ENCODE measurements at regions not wholly inside any gene's neighbourhood (a gene's known extent, or its start where the extent isn't known, plus 50 kb on each side); places are given as distances from the start of the nearest gene placed in this dataset.

GRCh38 chr6:22670605-22671004, 101.2 kb downstream of the HDGFL1 start:
- no peak for DNase-seq

GRCh38 chr6:22673474-22673873, 104.1 kb downstream of the HDGFL1 start:
- no peak for DNase-seq

DNA sequence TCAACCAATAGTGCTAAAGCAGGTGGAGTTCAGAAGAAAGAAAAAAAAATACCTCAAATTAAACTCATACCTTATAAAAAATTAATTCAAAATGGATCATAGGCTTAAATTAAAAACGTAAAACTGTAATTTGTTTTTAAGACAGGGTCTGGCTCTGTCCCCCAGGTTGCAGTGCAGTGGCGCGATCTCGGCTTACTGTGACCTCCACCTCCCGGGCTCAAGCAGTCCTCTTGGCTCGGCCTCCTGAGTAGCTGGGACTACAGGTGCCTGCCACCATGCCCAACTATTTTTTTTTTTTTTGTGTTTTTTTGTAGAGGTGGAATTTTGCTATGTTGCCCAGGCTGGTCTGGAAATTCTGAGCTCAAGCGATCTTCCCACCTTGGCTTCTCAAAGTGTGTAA, 111.6 kb downstream of the HDGFL1 start:
- DNase-seq = no peak

GRCh38 chr6:22681761-22682160, 112.4 kb downstream of the HDGFL1 start:
- DNase-seq = no peak

DNA sequence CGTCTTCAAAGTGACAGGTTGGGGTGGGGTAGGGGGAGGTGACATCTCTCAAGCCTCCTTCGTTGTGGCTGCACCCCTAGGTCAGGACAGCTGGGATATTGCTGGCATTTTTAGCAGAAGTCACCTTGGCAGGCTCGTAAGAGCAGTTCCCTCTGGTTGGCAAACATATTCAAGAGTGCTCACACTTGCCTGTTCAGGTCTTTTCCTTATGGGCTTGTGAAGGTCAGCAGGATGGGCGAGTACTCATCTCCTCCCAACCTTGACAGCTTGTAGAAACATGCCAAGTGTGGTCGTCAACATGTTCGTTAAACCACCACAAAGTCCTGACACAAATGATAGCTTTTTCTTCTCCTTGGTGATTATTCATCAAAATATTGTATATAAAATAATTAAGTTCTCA, 113.6 kb downstream of the HDGFL1 start:
- DNase-seq = no peak

DNA sequence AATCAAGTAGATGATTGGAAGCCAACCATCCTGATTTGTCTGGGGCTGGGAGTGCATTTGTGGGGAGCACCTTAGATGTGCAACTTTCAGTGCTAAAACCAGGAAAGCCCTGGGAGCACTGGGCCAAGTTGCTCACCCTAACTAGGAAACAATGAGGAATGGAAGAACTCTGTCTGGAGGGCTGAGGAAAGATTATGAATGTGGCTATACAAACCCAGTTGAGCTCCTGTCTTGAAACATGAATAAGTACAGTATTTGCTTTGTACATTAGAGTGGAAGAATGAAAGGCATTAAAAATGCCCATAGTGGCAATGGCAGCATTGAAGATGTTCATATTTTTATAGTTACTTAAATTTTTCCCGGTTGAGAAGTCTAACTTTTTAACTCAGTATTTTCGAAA, 121.1 kb downstream of the HDGFL1 start:
- DNase-seq = no peak

- DNase-seq = no peak
Observed at GRCh38 chr6:22694092-22694724, 124.8 kb downstream of the HDGFL1 start.

GRCh38 chr6:22696481-22696880, 127.1 kb downstream of the HDGFL1 start:
- DNase-seq = no peak

GRCh38 chr6:22697306-22697705, 127.9 kb downstream of the HDGFL1 start:
- no peak for DNase-seq

GRCh38 chr6:22699151-22699550, 129.8 kb downstream of the HDGFL1 start:
- DNase-seq = no peak

- DNase-seq = no peak
Observed at GRCh38 chr6:22706651-22707050, 137.3 kb downstream of the HDGFL1 start.

- DNase-seq = no peak
Observed at GRCh38 chr6:22708469-22708868, 139.1 kb downstream of the HDGFL1 start.

DNA sequence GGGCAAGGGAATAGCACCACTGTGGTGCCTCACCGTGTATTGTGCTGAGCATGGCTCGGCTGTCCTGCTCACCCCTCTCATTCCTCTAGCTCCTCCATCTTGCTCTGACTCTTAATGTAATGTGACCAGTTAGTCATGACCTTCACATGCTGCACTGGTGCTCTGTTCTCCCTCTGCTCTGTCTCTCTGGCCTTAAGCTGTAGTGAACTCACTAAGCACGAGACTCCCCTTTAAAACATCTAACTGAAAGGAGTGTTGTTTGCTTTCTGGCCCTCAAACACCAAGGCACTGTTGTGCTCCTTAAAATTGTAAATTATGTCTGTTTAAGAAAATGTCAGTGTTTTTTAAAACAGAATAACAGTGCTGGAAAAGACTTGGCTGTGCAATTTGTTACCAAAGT, 140.4 kb downstream of the HDGFL1 start:
- DNase-seq = no peak

- no peak for DNase-seq
Observed at GRCh38 chr6:22716721-22717120, 147.4 kb downstream of the HDGFL1 start.

- peak in 1 of 2 experiments; percentile 70 for DNase-seq
Observed at GRCh38 chr6:22717915-22718314, 148.5 kb downstream of the HDGFL1 start.

- DNase-seq = no peak
Observed at GRCh38 chr6:22722913-22723312, 153.5 kb downstream of the HDGFL1 start.

- DNase-seq = no peak
Observed at GRCh38 chr6:22726966-22727365, 157.6 kb downstream of the HDGFL1 start.

DNA sequence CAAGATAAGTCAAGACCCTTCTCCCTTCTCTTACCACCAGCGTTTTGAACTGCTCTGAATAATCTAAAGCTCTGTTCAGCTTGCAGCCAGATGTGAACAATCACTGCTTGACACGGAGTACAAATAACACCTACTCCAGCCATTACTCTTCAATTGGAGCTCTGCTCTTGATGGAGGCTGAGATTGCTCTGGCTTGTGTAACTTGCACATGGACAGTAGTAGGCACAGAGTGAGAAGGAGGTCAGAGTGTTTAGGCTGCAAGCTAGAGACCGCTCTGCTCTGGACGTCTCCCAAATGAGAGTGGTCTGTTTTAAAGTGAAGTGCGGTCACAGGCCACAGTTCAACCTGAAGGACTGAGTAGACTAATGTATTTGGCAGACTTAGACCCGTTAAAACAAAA, 158.3 kb downstream of the HDGFL1 start:
- no peak for DNase-seq

DNA sequence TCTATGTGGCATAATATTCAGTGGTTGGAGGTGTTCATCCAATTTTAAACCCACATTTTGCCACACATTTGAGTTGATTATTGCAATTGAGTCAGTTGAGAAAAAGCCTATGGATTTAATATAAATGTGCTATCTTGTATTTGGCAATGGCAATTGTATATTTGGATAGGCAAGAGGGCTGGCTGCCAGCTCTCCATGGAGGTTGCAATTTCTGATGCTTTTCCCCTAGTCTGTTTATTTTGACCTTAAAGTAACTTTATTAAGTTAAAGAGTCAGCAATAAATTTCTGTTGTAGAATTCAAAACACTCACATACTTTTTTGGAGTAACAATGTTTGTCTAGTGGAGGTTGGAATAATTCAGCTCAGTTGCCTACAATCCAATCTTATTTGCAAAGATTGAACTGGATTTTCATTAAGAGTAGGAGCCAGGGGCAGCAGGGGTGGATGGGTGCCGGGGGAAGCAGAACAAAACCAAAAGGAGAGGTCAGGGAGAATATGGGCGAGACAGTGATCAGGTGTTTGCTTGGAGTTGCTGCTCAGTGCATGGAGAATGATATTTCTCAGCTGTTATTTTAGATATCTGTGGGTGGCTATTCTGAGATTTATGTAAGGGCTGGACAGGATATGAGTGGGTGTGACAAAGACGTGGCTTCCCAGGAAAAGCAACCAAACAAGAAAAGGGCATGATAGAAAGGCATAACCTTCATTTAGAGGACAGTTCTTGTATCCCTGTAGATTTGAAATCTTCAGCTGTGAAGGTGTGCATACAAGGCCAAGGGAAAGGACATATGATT, 163.0 kb downstream of the HDGFL1 start:
- no peak for DNase-seq

GRCh38 chr6:22736740-22737139, 167.4 kb downstream of the HDGFL1 start:
- no peak for DNase-seq

DNA sequence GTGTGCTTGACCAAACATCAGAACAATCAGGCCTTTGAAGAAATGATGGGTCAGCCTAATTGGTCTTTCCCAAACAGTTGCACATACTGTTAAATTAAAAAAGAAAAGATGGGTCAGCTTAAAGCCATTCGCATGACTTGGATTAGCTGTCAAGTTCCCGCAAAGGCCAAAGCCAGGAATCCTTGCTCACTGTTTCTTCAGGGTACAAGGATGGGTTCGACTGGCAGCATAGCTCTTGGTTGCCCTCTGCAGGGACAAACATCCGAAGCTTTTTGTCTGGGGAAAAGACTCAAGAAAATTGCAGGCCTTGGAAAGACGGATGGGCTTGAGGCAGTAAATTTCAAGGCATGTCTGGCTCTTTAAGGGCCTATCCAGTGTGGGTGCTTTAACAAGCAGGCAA, 168.0 kb downstream of the HDGFL1 start:
- peak; percentile 55 to 71 for DNase-seq

DNA sequence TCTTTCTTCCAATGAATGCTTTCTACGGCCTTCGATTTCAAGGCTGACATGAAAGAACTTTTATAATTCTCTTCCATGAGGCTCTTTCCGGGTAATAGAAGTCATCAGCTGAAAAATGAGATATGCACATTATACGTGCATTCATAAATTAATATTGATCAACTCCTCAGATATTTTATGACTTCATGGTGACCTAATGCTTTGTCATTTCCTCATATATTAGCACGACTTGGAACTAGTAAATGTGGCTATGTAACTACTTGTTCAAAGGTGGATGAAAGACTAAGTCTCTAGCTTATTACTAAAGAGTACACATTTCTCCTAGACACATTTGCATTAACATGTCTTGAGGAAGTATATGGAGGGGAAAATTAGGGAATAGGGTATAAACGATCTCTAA, 168.8 kb downstream of the HDGFL1 start:
- DNase-seq = no peak

DNA sequence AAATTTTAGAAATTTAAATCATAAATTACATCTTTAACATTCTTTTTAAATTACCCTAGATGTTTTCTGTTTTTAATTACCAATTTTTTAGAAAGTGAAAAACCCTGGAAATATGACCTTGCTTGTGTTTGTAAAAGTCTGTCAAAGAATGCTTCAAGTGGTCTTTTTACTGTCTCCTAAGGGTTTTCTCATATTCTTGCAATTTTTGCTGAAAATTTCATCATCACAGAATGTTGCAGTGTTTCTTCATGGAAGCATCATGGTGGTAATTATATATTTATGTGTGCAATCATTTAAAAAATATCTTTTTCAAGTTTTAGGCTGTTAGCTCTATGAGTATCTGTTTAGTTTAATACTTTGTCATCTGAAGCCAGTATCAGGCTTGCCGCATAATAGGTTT, 178.2 kb downstream of the HDGFL1 start:
- no peak for DNase-seq

DNA sequence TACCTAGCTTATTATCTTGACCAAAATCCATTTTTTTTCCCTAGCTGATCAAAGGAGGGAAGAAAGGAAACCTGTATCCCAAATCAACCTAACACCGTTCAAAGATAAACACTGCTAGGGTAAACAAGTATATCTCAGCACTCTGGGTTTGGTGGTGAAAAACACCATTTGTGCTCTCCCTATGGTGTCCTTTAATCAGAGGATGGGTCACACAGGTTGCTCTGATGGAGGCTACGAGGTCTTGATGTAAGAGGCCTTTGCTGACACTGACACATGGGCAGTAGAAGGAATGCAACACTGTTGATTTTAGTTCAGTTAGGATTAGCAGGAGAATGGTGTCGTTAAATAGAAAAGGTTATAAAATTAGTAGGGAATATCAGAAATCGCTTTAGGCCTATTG, 179.3 kb downstream of the HDGFL1 start:
- no peak for DNase-seq

- DNase-seq = no peak
Observed at GRCh38 chr6:22749696-22750095, 180.3 kb downstream of the HDGFL1 start.
